Liver (tissue), 8 donors: ENCODE measurements at regions not wholly inside any gene's neighbourhood (a gene's known extent, or its start where the extent isn't known, plus 50 kb on each side); places are given as distances from the start of the nearest gene placed in this dataset.
A peak's percentile ranks its signal among the peaks of the same experiment; 100 is the strongest.

Source experiments
- DNase-seq: peaks from one replicate; pipeline ENCODE4 v3.0.0-alpha.2; 2017; ENCODE audit warnings: low spot score
- H3K27ac ChIP-seq, 2 donors: one replicate each; pipeline ENCODE4 v1.7.0; 2013; ENCODE audit warnings: inconsistent platforms in 2 of 2, low read length in 2 of 2, control low read depth in 1 of 2, low read depth in 1 of 2, mild to moderate bottlenecking in 1 of 2
- H3K27me3 ChIP-seq, 4 donors: one replicate each; pipeline versions ENCODE4 v1.6.1 to v1.7.0; 2013; ENCODE audit warnings: low read length in 3 of 4, inconsistent platforms in 1 of 4, mild to moderate bottlenecking in 1 of 4, moderate library complexity in 1 of 4; ENCODE audit not compliant: control insufficient read depth in 4 of 4, insufficient read depth in 4 of 4
- H3K36me3 ChIP-seq, 4 donors: one replicate each; pipeline versions ENCODE4 v1.6.1 to v1.7.0; 2013; ENCODE audit warnings: low read length in 3 of 4, mild to moderate bottlenecking in 3 of 4, low read depth in 1 of 4, moderate library complexity in 1 of 4; ENCODE audit not compliant: control insufficient read depth in 4 of 4, insufficient read depth in 3 of 4
- H3K4me1 ChIP-seq, 4 donors: one replicate each; pipeline versions ENCODE4 v1.6.1 to v1.7.0; 2013; ENCODE audit warnings: low read length in 3 of 4, mild to moderate bottlenecking in 3 of 4, moderate library complexity in 1 of 4; ENCODE audit not compliant: control insufficient read depth in 4 of 4, insufficient read depth in 4 of 4
- H3K4me3 ChIP-seq, 3 donors: one replicate each; pipeline versions ENCODE4 v1.6.1 to v1.7.0; 2013; ENCODE audit warnings: low read length in 3 of 3, control low read depth in 1 of 3, low read depth in 1 of 3, mild to moderate bottlenecking in 1 of 3
- H3K9ac ChIP-seq, 2 donors: one replicate each; pipeline ENCODE4 v1.7.0; 2013; ENCODE audit warnings: low read length in 2 of 2, mild to moderate bottlenecking in 2 of 2, moderate library complexity in 2 of 2, control low read depth in 1 of 2, low read depth in 1 of 2
- H3K9me3 ChIP-seq, 4 donors: one replicate each; pipeline versions ENCODE4 v1.6.1 to v1.7.0; 2013; ENCODE audit warnings: low read length in 3 of 4; ENCODE audit not compliant: control insufficient read depth in 4 of 4
- EGR1 ChIP-seq, 2 donors: IDR thresholded peaks; 2 replicates each; pipeline ENCODE4 v1.6.1; 2016 to 2018; ENCODE audit warnings: antibody characterized with exemption in 2 of 2, low read depth in 2 of 2
- FOXA1 ChIP-seq: IDR thresholded peaks from 2 replicates; pipeline ENCODE4 v1.6.1; 2016; ENCODE audit warnings: antibody characterized with exemption
- FOXA2 ChIP-seq: IDR thresholded peaks from 2 replicates; pipeline ENCODE4 v1.6.1; 2016; ENCODE audit warnings: antibody characterized with exemption
- GABPA ChIP-seq, 2 donors: IDR thresholded peaks in 1 of 2; conservative IDR thresholded peaks in 1 of 2; 2 replicates each; pipeline ENCODE4 v1.6.1; 2016; ENCODE audit warnings: antibody characterized with exemption in 2 of 2, mild to moderate bottlenecking in 1 of 2, moderate library complexity in 1 of 2
- HNF4A ChIP-seq, 2 donors: conservative IDR thresholded peaks; 2 replicates each; pipeline ENCODE4 v1.6.1; 2016; ENCODE audit warnings: antibody characterized with exemption in 2 of 2, mild to moderate bottlenecking in 2 of 2
- HNF4G ChIP-seq: IDR thresholded peaks from 2 replicates; pipeline ENCODE4 v1.6.1; 2016; ENCODE audit warnings: antibody characterized with exemption
- JUND ChIP-seq, 2 donors: IDR thresholded peaks; 2 replicates each; pipeline ENCODE4 v1.6.1; 2016; ENCODE audit warnings: antibody characterized with exemption in 2 of 2
- NR2F2 ChIP-seq: IDR thresholded peaks from 2 replicates; pipeline ENCODE4 v1.6.1; 2016; ENCODE audit warnings: antibody characterized with exemption
- RAD21 ChIP-seq, 2 donors: IDR thresholded peaks; 2 replicates each; pipeline ENCODE4 v1.6.1; 2016; ENCODE audit warnings: antibody characterized with exemption in 2 of 2, mild to moderate bottlenecking in 2 of 2
- RXRA ChIP-seq, 2 donors: IDR thresholded peaks; 2 replicates each; pipeline ENCODE4 v1.6.1; 2017 to 2018; ENCODE audit warnings: antibody characterized with exemption in 2 of 2, mild to moderate bottlenecking in 1 of 2
- SP1 ChIP-seq: IDR thresholded peaks from 2 replicates; pipeline ENCODE4 v1.6.1; 2018; ENCODE audit warnings: antibody characterized with exemption, mild to moderate bottlenecking
- TAF1 ChIP-seq: conservative IDR thresholded peaks from 2 replicates; pipeline ENCODE4 v1.6.1; 2016; ENCODE audit warnings: antibody characterized with exemption, mild to moderate bottlenecking
- YY1 ChIP-seq: IDR thresholded peaks from 2 replicates; pipeline ENCODE4 v1.6.1; 2016; ENCODE audit warnings: antibody characterized with exemption, mild to moderate bottlenecking
- WGBS: extraction: QIAGEN DNeasy Blood & Tissue Kit; methylation state at CpG from one replicate; pipeline ENCODE4 v1.1.7; 2013; 5-methylcytosine and 5-hydroxymethylcytosine counted together
- TF ChIP-seq, protein P1 (sequence below): IDR thresholded peaks from 2 replicates; pipeline ENCODE4 v1.6.1; 2016; ENCODE audit warnings: antibody characterized with exemption
- TF ChIP-seq, protein P2 (sequence below): IDR thresholded peaks from 2 replicates; pipeline ENCODE4 v1.6.1; 2016; ENCODE audit warnings: antibody characterized with exemption
- TF ChIP-seq, protein P3 (sequence below): fragments of 150-350 bp; IDR thresholded peaks from 2 replicates; pipeline ENCODE4 v1.5.1; 2017; ENCODE audit warnings: improper control_type of control experiment, low read depth, low read length; ENCODE audit not compliant: missing input control
- TF ChIP-seq, protein P4 (sequence below): IDR thresholded peaks from 2 replicates; pipeline ENCODE4 v1.6.1; 2016; ENCODE audit warnings: antibody characterized with exemption
- TF ChIP-seq, protein P5 (sequence below): IDR thresholded peaks from 2 replicates; pipeline ENCODE4 v1.6.1; 2016; ENCODE audit warnings: antibody characterized with exemption, mild to moderate bottlenecking
- donor health status: healthy.
- donor health status: healthy.
- donor health status: healthy.
- donor health status: healthy.
- donor health status: healthy.

DNA sequence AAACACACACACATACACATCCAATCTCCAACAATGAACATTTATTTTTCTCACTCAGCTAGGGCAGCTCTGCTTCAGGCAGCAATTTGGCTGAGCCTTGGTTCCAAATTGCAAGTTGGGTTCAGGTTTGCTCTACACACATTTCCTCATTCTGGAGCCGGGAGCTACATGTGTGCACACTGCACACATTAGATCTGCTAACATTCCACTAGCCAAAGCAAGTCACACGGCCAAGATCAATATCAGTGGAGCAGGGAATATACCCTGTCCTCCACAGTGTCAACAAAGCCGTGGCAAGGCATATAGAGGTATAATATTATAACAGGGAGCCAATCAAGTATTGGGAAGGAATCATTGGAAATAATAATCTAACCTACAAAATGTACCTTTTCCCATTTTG, 57.5 kb upstream of the PPP1R3C start:
- TF ChIP-seq HNF4G (peak; percentile 50), NR2F2 (no peak), HNF4A (conservative IDR thresholded peaks at IDR 0.05) (peak; percentile 85 to 86), EGR1 (IDR thresholded peaks at IDR 0.05; ENCODE audit: low read depth in 2 of 2) (peak in 1 of 2 donors; percentile 67), FOXA2 (peak; percentile 98), SP1 (peak; percentile 93), RXRA (IDR thresholded peaks at IDR 0.05) (peak; percentile 73 to 89), FOXA1 (peak; percentile 98), GABPA (IDR thresholded peaks at IDR 0.05 in 1 of 2, conservative IDR thresholded peaks at IDR 0.05 in 1 of 2) (no peak), TAF1 (no peak), YY1 (peak; percentile 79), RAD21 (IDR thresholded peaks at IDR 0.05) (peak; percentile 39 to 69), JUND (IDR thresholded peaks at IDR 0.05) (peak; percentile 68 to 87)
- TF ChIP-seq, protein P1, sequence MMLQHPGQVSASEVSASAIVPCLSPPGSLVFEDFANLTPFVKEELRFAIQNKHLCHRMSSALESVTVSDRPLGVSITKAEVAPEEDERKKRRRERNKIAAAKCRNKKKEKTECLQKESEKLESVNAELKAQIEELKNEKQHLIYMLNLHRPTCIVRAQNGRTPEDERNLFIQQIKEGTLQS: no peak
- TF ChIP-seq, protein P2, sequence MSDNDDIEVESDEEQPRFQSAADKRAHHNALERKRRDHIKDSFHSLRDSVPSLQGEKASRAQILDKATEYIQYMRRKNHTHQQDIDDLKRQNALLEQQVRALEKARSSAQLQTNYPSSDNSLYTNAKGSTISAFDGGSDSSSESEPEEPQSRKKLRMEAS: peak; percentile 70
- TF ChIP-seq, protein P3, sequence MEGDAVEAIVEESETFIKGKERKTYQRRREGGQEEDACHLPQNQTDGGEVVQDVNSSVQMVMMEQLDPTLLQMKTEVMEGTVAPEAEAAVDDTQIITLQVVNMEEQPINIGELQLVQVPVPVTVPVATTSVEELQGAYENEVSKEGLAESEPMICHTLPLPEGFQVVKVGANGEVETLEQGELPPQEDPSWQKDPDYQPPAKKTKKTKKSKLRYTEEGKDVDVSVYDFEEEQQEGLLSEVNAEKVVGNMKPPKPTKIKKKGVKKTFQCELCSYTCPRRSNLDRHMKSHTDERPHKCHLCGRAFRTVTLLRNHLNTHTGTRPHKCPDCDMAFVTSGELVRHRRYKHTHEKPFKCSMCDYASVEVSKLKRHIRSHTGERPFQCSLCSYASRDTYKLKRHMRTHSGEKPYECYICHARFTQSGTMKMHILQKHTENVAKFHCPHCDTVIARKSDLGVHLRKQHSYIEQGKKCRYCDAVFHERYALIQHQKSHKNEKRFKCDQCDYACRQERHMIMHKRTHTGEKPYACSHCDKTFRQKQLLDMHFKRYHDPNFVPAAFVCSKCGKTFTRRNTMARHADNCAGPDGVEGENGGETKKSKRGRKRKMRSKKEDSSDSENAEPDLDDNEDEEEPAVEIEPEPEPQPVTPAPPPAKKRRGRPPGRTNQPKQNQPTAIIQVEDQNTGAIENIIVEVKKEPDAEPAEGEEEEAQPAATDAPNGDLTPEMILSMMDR: no peak
- TF ChIP-seq, protein P4, sequence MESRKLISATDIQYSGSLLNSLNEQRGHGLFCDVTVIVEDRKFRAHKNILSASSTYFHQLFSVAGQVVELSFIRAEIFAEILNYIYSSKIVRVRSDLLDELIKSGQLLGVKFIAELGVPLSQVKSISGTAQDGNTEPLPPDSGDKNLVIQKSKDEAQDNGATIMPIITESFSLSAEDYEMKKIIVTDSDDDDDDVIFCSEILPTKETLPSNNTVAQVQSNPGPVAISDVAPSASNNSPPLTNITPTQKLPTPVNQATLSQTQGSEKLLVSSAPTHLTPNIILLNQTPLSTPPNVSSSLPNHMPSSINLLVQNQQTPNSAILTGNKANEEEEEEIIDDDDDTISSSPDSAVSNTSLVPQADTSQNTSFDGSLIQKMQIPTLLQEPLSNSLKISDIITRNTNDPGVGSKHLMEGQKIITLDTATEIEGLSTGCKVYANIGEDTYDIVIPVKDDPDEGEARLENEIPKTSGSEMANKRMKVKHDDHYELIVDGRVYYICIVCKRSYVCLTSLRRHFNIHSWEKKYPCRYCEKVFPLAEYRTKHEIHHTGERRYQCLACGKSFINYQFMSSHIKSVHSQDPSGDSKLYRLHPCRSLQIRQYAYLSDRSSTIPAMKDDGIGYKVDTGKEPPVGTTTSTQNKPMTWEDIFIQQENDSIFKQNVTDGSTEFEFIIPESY: peak; percentile 97
- TF ChIP-seq, protein P5, sequence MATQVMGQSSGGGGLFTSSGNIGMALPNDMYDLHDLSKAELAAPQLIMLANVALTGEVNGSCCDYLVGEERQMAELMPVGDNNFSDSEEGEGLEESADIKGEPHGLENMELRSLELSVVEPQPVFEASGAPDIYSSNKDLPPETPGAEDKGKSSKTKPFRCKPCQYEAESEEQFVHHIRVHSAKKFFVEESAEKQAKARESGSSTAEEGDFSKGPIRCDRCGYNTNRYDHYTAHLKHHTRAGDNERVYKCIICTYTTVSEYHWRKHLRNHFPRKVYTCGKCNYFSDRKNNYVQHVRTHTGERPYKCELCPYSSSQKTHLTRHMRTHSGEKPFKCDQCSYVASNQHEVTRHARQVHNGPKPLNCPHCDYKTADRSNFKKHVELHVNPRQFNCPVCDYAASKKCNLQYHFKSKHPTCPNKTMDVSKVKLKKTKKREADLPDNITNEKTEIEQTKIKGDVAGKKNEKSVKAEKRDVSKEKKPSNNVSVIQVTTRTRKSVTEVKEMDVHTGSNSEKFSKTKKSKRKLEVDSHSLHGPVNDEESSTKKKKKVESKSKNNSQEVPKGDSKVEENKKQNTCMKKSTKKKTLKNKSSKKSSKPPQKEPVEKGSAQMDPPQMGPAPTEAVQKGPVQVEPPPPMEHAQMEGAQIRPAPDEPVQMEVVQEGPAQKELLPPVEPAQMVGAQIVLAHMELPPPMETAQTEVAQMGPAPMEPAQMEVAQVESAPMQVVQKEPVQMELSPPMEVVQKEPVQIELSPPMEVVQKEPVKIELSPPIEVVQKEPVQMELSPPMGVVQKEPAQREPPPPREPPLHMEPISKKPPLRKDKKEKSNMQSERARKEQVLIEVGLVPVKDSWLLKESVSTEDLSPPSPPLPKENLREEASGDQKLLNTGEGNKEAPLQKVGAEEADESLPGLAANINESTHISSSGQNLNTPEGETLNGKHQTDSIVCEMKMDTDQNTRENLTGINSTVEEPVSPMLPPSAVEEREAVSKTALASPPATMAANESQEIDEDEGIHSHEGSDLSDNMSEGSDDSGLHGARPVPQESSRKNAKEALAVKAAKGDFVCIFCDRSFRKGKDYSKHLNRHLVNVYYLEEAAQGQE: peak; percentile 92
- Histone ChIP-seq H3K4me1 (peaks cover 0 to 33% (median 28%) of the 10 kb centered on the region in 4 donors), H3K36me3 (no peaks in the 10 kb centered on the region), H3K27ac (peak overlapping the region; percentile 77 to 93), H3K9me3 (no peaks in the 10 kb centered on the region), H3K9ac (no peak overlapping the region), H3K4me3 (no peak overlapping the region), H3K27me3 (no peaks in the 10 kb centered on the region)
- DNase-seq: no peak
- WGBS: 32% methylated on average over 3 of the region's 3 CpGs
